Neural cell (in vitro differentiated cells): ENCODE measurements at regions not wholly inside any gene's neighbourhood (a gene's known extent, or its start where the extent isn't known, plus 50 kb on each side); places are given as distances from the start of the nearest gene placed in this dataset.

Experiments used
- H2AFZ ChIP-seq: fragments of 200-600, 300-800 bp; sonication (generic), shearing (Covaris generic); 2 replicates; pipeline ENCODE4 v1.6.0; 2014; ENCODE audit warnings: low read depth, mild to moderate bottlenecking, antibody characterized with exemption, low read length, moderate library complexity
- H3F3A ChIP-seq: fragments of 200-600 bp; shearing (Covaris generic); 2 replicates; pipeline ENCODE4 v1.6.1; 2016; ENCODE audit warnings: mild to moderate bottlenecking, moderate library complexity, mixed read lengths, antibody characterized with exemption, low read length; ENCODE audit not compliant: insufficient read depth, poor library complexity, severe bottlenecking
- H3K27ac ChIP-seq: fragments of 200-600, 300-800 bp; sonication (generic), shearing (Covaris generic); 2 replicates; pipeline ENCODE4 v1.5.1; 2014; ENCODE audit warnings: mild to moderate bottlenecking, low read length, moderate library complexity
- H3K27me3 ChIP-seq: fragments of 300-800, 200-600 bp; sonication (generic), shearing (Covaris generic); 2 replicates; pipeline ENCODE4 v1.6.0; 2014; ENCODE audit warnings: mild to moderate bottlenecking, low read depth, low read length, moderate library complexity; ENCODE audit not compliant: insufficient read depth
- H3K36me3 ChIP-seq: fragments of 300-800, 200-600 bp; sonication (generic), shearing (Covaris generic); 2 replicates; pipeline ENCODE4 v1.5.1; 2014; ENCODE audit warnings: mild to moderate bottlenecking, antibody characterized with exemption, low read length, moderate library complexity; ENCODE audit not compliant: insufficient read depth
- H3K4me2 ChIP-seq: fragments of 300-800, 200-600 bp; sonication (generic), shearing (Covaris generic); 2 replicates; pipeline ENCODE4 v1.6.0; 2014; ENCODE audit warnings: mild to moderate bottlenecking, low read length
- H3K4me3 ChIP-seq: fragments of 300-800, 200-600 bp; sonication (generic), shearing (Covaris generic); 2 replicates; pipeline ENCODE4 v1.5.1; 2014; ENCODE audit warnings: mild to moderate bottlenecking, low read length, moderate library complexity
- H3K79me2 ChIP-seq: fragments of 200-600 bp; shearing (Covaris generic); replicated peaks from 2 replicates; pipeline ENCODE4 v1.6.0; 2014; ENCODE audit warnings: mild to moderate bottlenecking, low read length, moderate library complexity; ENCODE audit not compliant: insufficient read depth
- H3K9ac ChIP-seq: fragments of 300-800, 200-600 bp; sonication (generic), shearing (Covaris generic); 2 replicates; pipeline ENCODE4 v1.6.1; 2016; ENCODE audit warnings: mild to moderate bottlenecking, low read length, mixed read lengths
- H3K9me2 ChIP-seq: fragments of 200-600 bp; shearing (Covaris generic); 2 replicates; pipeline ENCODE4 v1.6.1; 2016; ENCODE audit warnings: mild to moderate bottlenecking, low read length, mixed read lengths; ENCODE audit not compliant: insufficient read depth
- H3K9me3 ChIP-seq: fragments of 200-600, 300-800 bp; sonication (generic), shearing (Covaris generic); 2 replicates; pipeline ENCODE4 v1.6.1; 2016; ENCODE audit warnings: mild to moderate bottlenecking, mixed run types, low read length, moderate library complexity, mixed read lengths
- H4K20me1 ChIP-seq: fragments of 200-600 bp; shearing (Covaris generic); 2 replicates; pipeline ENCODE4 v1.6.1; 2016; ENCODE audit warnings: mild to moderate bottlenecking, mixed run types; ENCODE audit not compliant: insufficient read depth
- CTCF ChIP-seq: fragments of 450-650 bp; IDR thresholded peaks from 2 replicates; pipeline ENCODE4 v1.5.1; 2014; ENCODE audit warnings: antibody characterized with exemption, mild to moderate bottlenecking, moderate library complexity; ENCODE audit not compliant: poor library complexity, severe bottlenecking
- EP300 ChIP-seq: fragments of 450-650 bp; conservative IDR thresholded peaks from 2 replicates; pipeline ENCODE4 v1.6.1; 2014; ENCODE audit warnings: antibody characterized with exemption, mild to moderate bottlenecking, moderate library complexity; ENCODE audit not compliant: poor library complexity, severe bottlenecking
- EZH2 ChIP-seq: fragments of 200-600, 300-800 bp; shearing (Covaris generic), sonication (generic); IDR thresholded peaks from 2 replicates; pipeline ENCODE4 v1.6.1; 2014; ENCODE audit warnings: antibody characterized with exemption, low read length, borderline replicate concordance, mild to moderate bottlenecking; ENCODE audit not compliant: insufficient read depth, poor library complexity, severe bottlenecking
- MXI1 ChIP-seq: fragments of 450-650 bp; conservative IDR thresholded peaks from 2 replicates; pipeline ENCODE4 v1.6.1; 2014; ENCODE audit warnings: antibody characterized with exemption, mild to moderate bottlenecking; ENCODE audit not compliant: poor library complexity, severe bottlenecking
- POLR2AphosphoS5 ChIP-seq: IDR thresholded peaks from 2 replicates; pipeline ENCODE4 v1.6.1; 2012
- RAD21 ChIP-seq: fragments of 450-650 bp; conservative IDR thresholded peaks from 2 replicates; pipeline ENCODE4 v1.6.1; 2014; ENCODE audit warnings: antibody characterized with exemption, mild to moderate bottlenecking, moderate library complexity
- SMC3 ChIP-seq: fragments of 450-650 bp; conservative IDR thresholded peaks from 2 replicates; pipeline ENCODE4 v1.6.1; 2014; ENCODE audit warnings: antibody characterized with exemption, mild to moderate bottlenecking, moderate library complexity; ENCODE audit not compliant: poor library complexity
- TAF1 ChIP-seq: IDR thresholded peaks from 2 replicates; pipeline ENCODE4 v1.6.1; 2012; ENCODE audit warnings: low read depth
- TF ChIP-seq, protein P1 (sequence below): IDR thresholded peaks from 2 replicates; pipeline ENCODE4 v1.6.1; 2012; ENCODE audit warnings: borderline replicate concordance

DNA sequence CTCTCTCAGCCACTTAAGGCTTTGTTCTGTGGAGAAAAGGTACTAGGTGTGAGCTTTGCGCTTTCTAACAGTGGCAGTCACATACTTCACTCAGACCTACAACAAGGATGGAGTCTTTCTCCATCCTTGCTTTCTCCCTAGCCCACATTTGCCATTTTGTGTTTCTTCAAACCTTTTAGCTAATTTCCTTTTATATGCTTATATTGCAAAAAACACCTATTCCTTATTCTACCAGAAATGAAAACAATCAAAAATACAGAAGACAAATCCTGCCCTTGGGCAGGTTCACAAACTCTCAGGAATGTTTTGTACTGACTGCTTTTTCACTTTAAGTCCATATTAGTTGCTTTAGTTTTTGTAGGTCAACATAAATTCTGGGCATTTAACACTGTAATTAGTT lies 914.2 kb downstream of the SQOR start:
- Histone ChIP-seq H3K36me3 (no peaks in the 10 kb centered on the region), H3F3A (no peaks in the 10 kb centered on the region), H3K27me3 (no peaks in the 10 kb centered on the region), H3K9me3 (no peaks in the 10 kb centered on the region), H2AFZ (no peak overlapping the region), H3K9me2 (no peaks in the 10 kb centered on the region), H3K4me3 (no peak overlapping the region), H3K27ac (no peak overlapping the region), H3K79me2 (no peaks in the 10 kb centered on the region), H4K20me1 (no peaks in the 10 kb centered on the region), H3K4me2 (no peak overlapping the region), H3K9ac (no peak overlapping the region)
- TF ChIP-seq MXI1 (no peak), TAF1 (no peak), RAD21 (no peak), EZH2 (no peak), EP300 (no peak), SMC3 (no peak), POLR2AphosphoS5 (no peak), CTCF (no peak)
- TF ChIP-seq, protein P1, sequence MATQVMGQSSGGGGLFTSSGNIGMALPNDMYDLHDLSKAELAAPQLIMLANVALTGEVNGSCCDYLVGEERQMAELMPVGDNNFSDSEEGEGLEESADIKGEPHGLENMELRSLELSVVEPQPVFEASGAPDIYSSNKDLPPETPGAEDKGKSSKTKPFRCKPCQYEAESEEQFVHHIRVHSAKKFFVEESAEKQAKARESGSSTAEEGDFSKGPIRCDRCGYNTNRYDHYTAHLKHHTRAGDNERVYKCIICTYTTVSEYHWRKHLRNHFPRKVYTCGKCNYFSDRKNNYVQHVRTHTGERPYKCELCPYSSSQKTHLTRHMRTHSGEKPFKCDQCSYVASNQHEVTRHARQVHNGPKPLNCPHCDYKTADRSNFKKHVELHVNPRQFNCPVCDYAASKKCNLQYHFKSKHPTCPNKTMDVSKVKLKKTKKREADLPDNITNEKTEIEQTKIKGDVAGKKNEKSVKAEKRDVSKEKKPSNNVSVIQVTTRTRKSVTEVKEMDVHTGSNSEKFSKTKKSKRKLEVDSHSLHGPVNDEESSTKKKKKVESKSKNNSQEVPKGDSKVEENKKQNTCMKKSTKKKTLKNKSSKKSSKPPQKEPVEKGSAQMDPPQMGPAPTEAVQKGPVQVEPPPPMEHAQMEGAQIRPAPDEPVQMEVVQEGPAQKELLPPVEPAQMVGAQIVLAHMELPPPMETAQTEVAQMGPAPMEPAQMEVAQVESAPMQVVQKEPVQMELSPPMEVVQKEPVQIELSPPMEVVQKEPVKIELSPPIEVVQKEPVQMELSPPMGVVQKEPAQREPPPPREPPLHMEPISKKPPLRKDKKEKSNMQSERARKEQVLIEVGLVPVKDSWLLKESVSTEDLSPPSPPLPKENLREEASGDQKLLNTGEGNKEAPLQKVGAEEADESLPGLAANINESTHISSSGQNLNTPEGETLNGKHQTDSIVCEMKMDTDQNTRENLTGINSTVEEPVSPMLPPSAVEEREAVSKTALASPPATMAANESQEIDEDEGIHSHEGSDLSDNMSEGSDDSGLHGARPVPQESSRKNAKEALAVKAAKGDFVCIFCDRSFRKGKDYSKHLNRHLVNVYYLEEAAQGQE = no peak

DNA sequence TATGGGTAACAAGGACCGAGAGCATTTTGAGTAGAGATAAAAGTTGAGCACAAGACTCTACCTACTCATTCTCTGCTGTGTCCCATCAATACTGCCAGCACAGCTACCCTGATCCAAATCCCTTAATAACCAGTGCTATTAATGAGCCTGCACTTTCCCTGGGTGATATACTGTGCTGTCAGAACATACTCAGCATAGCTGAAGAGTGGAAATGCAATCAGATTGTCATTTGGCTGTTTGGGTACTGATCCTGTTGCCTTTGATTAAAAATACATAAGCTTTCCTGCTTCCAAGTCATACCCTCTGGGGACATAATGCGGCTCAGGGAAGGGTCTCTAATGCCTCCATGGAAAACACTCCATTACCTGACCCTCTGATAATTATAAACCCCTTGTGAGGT lies 917.5 kb downstream of the SQOR start:
- Histone ChIP-seq H3K4me2 (no peak overlapping the region), H3K36me3 (no peaks in the 10 kb centered on the region), H3K79me2 (no peaks in the 10 kb centered on the region), H3K27ac (no peak overlapping the region), H4K20me1 (no peaks in the 10 kb centered on the region), H2AFZ (no peak overlapping the region), H3K27me3 (no peaks in the 10 kb centered on the region), H3K9ac (no peak overlapping the region), H3K4me3 (no peak overlapping the region), H3K9me3 (no peaks in the 10 kb centered on the region), H3F3A (no peaks in the 10 kb centered on the region), H3K9me2 (no peaks in the 10 kb centered on the region)
- TF ChIP-seq RAD21 = no peak
- TF ChIP-seq MXI1 = no peak
- no peak for TF ChIP-seq SMC3
- no peak for TF ChIP-seq POLR2AphosphoS5
- TF ChIP-seq CTCF = no peak
- no peak for TF ChIP-seq EP300
- TF ChIP-seq TAF1 = no peak
- TF ChIP-seq, protein P1 = no peak
- TF ChIP-seq EZH2 = no peak
